GM21381 (cell line): ENCODE measurements at regions not wholly inside any gene's neighbourhood (a gene's known extent, or its start where the extent isn't known, plus 50 kb on each side); places are given as distances from the start of the nearest gene placed in this dataset.
"Not testable (repeated sequence)": the region's sequence is repeated elsewhere in the genome, so short reads cannot be mapped to it uniquely, and the experiment has no call there.

Experiments used
- ATAC-seq: cut with Tn5 transposase; IDR thresholded peaks from one replicate; pipeline ENCODE4 v1.9.1; 2021; ENCODE audit warnings: mild to moderate bottlenecking, moderate library complexity; ENCODE audit not compliant: unreplicated experiment

DNA sequence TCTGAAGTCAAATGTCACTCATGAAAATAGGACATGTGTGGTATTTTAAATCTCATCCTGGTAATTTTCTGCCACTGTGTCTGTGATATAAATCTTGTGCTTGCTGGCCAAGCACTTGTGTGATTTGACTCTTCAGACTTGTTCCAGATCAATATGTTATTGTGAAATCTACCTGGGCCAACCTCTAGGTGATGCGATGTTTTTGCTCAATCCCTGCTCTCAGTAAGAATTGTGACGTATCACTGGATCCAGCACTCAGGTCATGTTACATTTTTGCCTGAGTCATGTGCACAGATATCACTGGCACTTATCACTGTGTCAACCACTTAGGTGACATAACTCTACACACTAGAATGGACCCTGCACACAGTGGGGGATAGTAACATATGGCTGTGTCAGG is 100.4 kb upstream of the BPY2C start:
- ATAC-seq = not testable (repeated sequence)

DNA sequence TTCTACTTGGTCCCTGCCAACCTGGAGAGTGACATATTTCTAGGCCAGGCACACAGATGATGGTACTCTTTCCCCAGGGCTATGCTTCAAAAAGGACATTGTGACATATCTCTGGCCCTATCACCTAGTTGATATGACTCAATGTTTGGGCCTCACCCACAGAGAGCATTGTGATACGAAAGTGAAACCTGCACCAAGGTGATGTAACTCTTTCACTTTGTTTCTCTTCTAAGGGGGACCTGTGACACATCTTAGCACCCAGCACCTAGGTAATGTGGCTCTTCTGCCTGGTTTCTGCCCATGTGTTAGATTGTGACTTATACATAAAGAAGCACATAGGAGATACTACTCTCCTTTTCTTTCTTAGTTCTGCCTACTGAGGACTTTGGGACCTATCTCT is 96.1 kb upstream of the BPY2C start:
- ATAC-seq = peak; percentile 88

DNA sequence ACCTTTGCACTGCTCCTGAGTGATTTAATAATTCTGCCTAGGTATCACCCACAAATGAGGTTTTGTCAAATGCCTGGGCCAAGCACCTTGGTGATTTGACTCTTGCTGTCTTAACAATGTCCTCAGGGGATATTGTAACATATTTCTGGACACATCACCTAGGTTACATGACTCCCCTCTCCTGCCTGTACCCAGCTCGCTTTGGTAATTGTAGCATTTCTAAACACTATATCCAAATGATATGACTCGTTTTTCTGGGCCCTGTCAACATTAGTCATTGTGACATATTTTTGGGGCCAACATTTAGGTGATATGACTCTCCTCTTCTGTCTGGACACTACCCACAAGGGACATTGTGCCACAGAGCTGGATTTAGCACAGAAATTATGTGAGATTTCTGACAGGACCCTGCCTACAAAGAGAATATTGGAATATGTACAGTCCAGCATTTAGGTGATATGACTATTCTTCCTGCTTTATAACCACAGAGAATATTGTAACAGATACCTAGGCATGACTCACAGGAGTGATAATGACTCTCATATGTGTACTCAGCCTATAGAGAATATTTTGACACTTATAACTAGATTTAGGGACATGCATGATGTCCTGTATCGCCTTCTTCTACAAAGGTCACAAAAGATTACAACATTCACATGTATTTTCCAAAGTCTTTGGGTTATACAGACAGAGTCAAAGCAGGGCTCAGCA is 80.4 kb upstream of the BPY2C start:
- not testable (repeated sequence) for ATAC-seq

DNA sequence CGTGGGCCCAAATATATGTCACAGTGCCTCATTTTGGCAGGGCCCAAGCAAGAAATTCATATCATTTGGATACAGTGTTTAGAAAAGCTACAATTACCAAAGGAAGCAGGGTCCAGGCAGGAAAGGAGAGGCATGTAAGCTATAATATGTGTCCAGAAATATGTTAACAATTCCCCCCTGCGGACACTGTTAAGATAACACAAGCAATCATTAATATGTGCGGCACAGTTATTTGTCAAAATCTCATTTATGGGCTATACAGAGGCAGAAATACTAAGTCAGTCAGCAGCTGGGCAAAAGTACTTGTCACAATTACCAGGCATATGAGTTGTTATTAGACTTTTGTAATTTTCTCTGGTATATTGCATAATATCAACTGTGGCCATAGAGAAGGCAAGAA is 69.0 kb upstream of the BPY2C start:
- ATAC-seq = not testable (repeated sequence)

DNA sequence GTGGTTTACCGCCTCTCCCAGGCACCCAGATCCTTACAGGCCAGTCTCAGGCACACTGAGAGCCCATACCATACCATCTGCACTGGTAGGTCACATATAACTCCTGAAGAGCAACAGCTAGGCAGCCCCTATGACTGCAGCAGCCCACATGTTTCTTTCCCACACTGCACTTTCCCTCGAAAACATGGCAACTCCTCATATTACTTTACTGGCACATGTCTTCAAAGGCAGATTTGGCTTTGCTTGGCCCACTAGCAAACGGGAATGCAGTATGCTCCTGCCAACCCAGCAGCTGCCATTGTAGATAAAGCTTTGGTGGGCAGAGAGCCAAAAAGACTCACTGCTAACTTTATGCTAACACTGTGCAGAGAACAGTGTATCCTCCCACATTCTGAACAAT is 56.3 kb upstream of the BPY2C start:
- not testable (repeated sequence) for ATAC-seq
